CD14-positive monocyte (primary cell): ENCODE measurements at regions not wholly inside any gene's neighbourhood (a gene's known extent, or its start where the extent isn't known, plus 50 kb on each side); places are given as distances from the start of the nearest gene placed in this dataset.

Experiments
- DNase-seq, 3 donors: peaks; one replicate each; pipeline ENCODE4 v3.0.0-alpha.2; 2011 to 2022
- H2AFZ ChIP-seq: 2 replicates; pipeline ENCODE4 v1.6.0; 2012; ENCODE audit warnings: mild to moderate bottlenecking, low read depth, low read length, inconsistent platforms; ENCODE audit not compliant: insufficient read depth, poor library complexity, severe bottlenecking
- H3K27ac ChIP-seq, 2 donors: 1 replicate in 1 of 2; 2 replicates in 1 of 2; pipeline ENCODE4 v1.5.1; 2012 to 2013; ENCODE audit warnings: low read length in 2 of 2, control low read depth in 1 of 2, inconsistent platforms in 1 of 2, low read depth in 1 of 2, mild to moderate bottlenecking in 1 of 2
- H3K27me3 ChIP-seq, 2 donors: one replicate each; pipeline versions ENCODE4 v1.6.0 to v1.6.1; 2011 to 2013; ENCODE audit warnings: low read length in 2 of 2; ENCODE audit not compliant: control insufficient read depth in 2 of 2, insufficient read depth in 2 of 2
- H3K36me3 ChIP-seq, 2 donors: replicated peaks in 1 of 2; 1 replicate in 1 of 2; 2 replicates in 1 of 2; pipeline versions ENCODE4 v1.5.1 to v1.6.1; 2012 to 2013; ENCODE audit warnings: low read length in 2 of 2, control low read depth in 1 of 2, inconsistent platforms in 1 of 2, mild to moderate bottlenecking in 1 of 2; ENCODE audit not compliant: insufficient read depth in 2 of 2, control insufficient read depth in 1 of 2
- H3K4me1 ChIP-seq, 2 donors: 1 replicate in 1 of 2; 2 replicates in 1 of 2; pipeline versions ENCODE4 v1.5.1 to v1.6.1; 2012 to 2013; ENCODE audit warnings: low read length in 2 of 2, control low read depth in 1 of 2, inconsistent platforms in 1 of 2, mild to moderate bottlenecking in 1 of 2, moderate library complexity in 1 of 2; ENCODE audit not compliant: insufficient read depth in 2 of 2, control insufficient read depth in 1 of 2
- H3K4me2 ChIP-seq: replicated peaks from 2 replicates; pipeline ENCODE3; 2012; ENCODE audit warnings: low read length, moderate library complexity, mild to moderate bottlenecking; ENCODE audit not compliant: poor library complexity, severe bottlenecking; ENCODE audit errors: extremely low read depth
- H3K4me3 ChIP-seq, 3 experiments: fragments of 200-600 bp in 1 of 3; sonication (generic) in 1 of 3; replicated peaks in 1 of 3; 1 replicate in 2 of 3; 2 replicates in 1 of 3; pipeline ENCODE4 v1.5.1; 2011 to 2013; ENCODE audit warnings: low read length in 3 of 3, mild to moderate bottlenecking in 3 of 3, control low read depth in 2 of 3, low read depth in 2 of 3, inconsistent platforms in 1 of 3, moderate library complexity in 1 of 3
- H3K79me2 ChIP-seq: 2 replicates; pipeline ENCODE4 v1.6.0; 2012; ENCODE audit warnings: mild to moderate bottlenecking, control low read depth, inconsistent platforms, low read length, moderate library complexity; ENCODE audit not compliant: insufficient read depth
- H3K9ac ChIP-seq: 2 replicates; pipeline ENCODE4 v1.6.0; 2017; ENCODE audit warnings: low read length, mild to moderate bottlenecking; ENCODE audit not compliant: insufficient read depth, poor library complexity, severe bottlenecking
- H3K9me3 ChIP-seq, 2 donors: replicated peaks in 1 of 2; 1 replicate in 1 of 2; 2 replicates in 1 of 2; pipeline versions ENCODE4 v1.5.1 to v1.6.1; 2012 to 2013; ENCODE audit warnings: low read length in 2 of 2, control low read depth in 1 of 2; ENCODE audit not compliant: control insufficient read depth in 1 of 2, insufficient read depth in 1 of 2
- H4K20me1 ChIP-seq: 2 replicates; pipeline ENCODE4 v1.6.0; 2012; ENCODE audit warnings: mild to moderate bottlenecking, low read length, control low read depth, moderate library complexity; ENCODE audit not compliant: insufficient read depth
- H3K27ac Mint-ChIP-seq, 7 donors: one replicate each; pipeline ENCODE4 v1.8.0; 2020; ENCODE audit warnings: mild to moderate bottlenecking in 7 of 7, mixed read lengths in 7 of 7, moderate library complexity in 6 of 7, inconsistent platforms in 2 of 7
- H3K27me3 Mint-ChIP-seq, 3 donors: one replicate each; pipeline ENCODE4 v1.8.0; 2021 to 2022; ENCODE audit warnings: low read depth in 3 of 3, mild to moderate bottlenecking in 3 of 3, mixed read lengths in 3 of 3, moderate library complexity in 3 of 3, inconsistent platforms in 1 of 3
- H3K36me3 Mint-ChIP-seq, 2 donors: one replicate each; pipeline ENCODE4 v1.8.0; 2020; ENCODE audit warnings: mixed read lengths in 2 of 2, inconsistent platforms in 1 of 2, mild to moderate bottlenecking in 1 of 2
- H3K4me1 Mint-ChIP-seq: one replicate; pipeline ENCODE4 v1.8.0; 2020; ENCODE audit warnings: mild to moderate bottlenecking, mixed read lengths
- H3K4me3 Mint-ChIP-seq, 2 donors: one replicate each; pipeline ENCODE4 v1.8.0; 2020; ENCODE audit warnings: mild to moderate bottlenecking in 2 of 2, mixed read lengths in 2 of 2, moderate library complexity in 1 of 2
- H3K9me3 Mint-ChIP-seq, 7 donors: one replicate each; pipeline ENCODE4 v1.8.0; 2020 to 2022; ENCODE audit warnings: mixed read lengths in 7 of 7, mild to moderate bottlenecking in 6 of 7, moderate library complexity in 6 of 7, inconsistent platforms in 2 of 7
- WGBS: methylation state at CpG from one replicate; pipeline ENCODE4 v1.1.5; 2013; ENCODE audit warnings: missing lambda C conversion rate; ENCODE audit not compliant: insufficient coverage; 5-methylcytosine and 5-hydroxymethylcytosine counted together
- intact Hi-C, 2 donors: fragments of 100-400 bp; cut with micrococcal nuclease; formaldehyde crosslinking; loops; one replicate each; pipeline versions ENCODE4 v1.15.0 to v1.15.1; 2023
- TF ChIP-seq, protein P1 (sequence below): fragments of 200-600 bp; IDR thresholded peaks from one replicate; pipeline ENCODE4 v1.8.0; 2022; ENCODE audit warnings: antibody characterized with exemption, mild to moderate bottlenecking

DNA sequence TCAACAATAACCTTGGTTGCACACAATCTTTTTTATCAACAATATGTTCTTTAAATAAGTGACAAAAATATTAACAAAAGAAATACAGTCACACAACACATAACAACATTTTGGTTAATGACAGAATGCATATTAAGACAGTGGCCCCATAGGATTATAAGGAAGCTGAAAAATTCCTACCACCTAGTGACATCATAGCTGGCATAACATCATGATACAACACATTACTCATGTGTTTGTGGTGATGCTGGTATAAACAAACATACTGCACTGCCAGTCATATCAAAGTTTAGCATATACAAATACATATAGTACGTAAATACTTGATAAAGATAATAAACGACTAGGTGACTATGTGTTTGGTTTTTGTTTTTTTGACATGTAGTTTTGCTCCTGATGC, 344.8 kb upstream of the POU5F2 start:
- H3K4me3 Mint-ChIP-seq, result no peak overlapping the region

DNA sequence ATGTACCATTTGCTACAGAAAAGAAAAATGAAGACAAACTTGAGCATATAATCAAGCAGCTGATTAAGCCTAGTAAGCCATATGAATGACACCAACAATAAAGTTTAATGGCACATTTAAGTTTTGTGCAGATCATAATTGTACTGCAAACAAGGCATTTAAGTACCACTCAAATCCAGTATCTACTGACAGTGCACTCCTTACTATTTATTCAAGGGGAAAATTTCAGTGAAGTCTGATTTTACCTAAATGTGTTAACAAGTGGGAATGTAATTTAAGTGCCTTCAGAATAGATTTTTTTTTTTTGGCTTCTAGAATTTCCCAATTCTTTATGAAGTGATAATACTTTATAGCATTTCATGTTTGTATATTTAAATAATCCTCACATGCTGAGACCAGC, 341.0 kb upstream of the POU5F2 start:
- TF ChIP-seq, protein P1, sequence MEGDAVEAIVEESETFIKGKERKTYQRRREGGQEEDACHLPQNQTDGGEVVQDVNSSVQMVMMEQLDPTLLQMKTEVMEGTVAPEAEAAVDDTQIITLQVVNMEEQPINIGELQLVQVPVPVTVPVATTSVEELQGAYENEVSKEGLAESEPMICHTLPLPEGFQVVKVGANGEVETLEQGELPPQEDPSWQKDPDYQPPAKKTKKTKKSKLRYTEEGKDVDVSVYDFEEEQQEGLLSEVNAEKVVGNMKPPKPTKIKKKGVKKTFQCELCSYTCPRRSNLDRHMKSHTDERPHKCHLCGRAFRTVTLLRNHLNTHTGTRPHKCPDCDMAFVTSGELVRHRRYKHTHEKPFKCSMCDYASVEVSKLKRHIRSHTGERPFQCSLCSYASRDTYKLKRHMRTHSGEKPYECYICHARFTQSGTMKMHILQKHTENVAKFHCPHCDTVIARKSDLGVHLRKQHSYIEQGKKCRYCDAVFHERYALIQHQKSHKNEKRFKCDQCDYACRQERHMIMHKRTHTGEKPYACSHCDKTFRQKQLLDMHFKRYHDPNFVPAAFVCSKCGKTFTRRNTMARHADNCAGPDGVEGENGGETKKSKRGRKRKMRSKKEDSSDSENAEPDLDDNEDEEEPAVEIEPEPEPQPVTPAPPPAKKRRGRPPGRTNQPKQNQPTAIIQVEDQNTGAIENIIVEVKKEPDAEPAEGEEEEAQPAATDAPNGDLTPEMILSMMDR, result no peak
- no peaks in the 10 kb centered on the region for H3K4me1 ChIP-seq
- Mint-ChIP-seq H3K9me3 (peaks cover 0 to 6% (median 3%) of the 10 kb centered on the region in 7 donors), H3K27ac (no peak overlapping the region), H3K36me3 (peaks cover 5 to 10% of the 10 kb centered on the region in 2 donors), H3K4me1 (peaks cover 7% of the 10 kb centered on the region), H3K27me3 (no peaks in the 10 kb centered on the region), H3K4me3 (no peak overlapping the region)
- peaks cover 22% of the 10 kb centered on the region for H4K20me1 ChIP-seq
- DNase-seq, result no peak
- peaks cover 0 to 3% of the 10 kb centered on the region in 2 donors for H3K9me3 ChIP-seq
- no peak overlapping the region for H3K9ac ChIP-seq
- H3K79me2 ChIP-seq, result peaks cover 34% of the 10 kb centered on the region
- H3K4me2 ChIP-seq, result no peak overlapping the region
- intact Hi-C loops, result no loop called here
- H3K27me3 ChIP-seq, result no peaks in the 10 kb centered on the region
- no peaks in the 10 kb centered on the region for H3K36me3 ChIP-seq
- H3K27ac ChIP-seq, result no peak overlapping the region
- no peak overlapping the region for H2AFZ ChIP-seq
- no peak overlapping the region for H3K4me3 ChIP-seq

More for the DNA sequence above, 344.8 kb upstream of the POU5F2 start:
- Mint-ChIP-seq H3K36me3 (peaks cover 5 to 12% of the 10 kb centered on the region in 2 donors), H3K4me1 (peaks cover 5% of the 10 kb centered on the region), H3K9me3 (peaks cover 0 to 8% (median 4%) of the 10 kb centered on the region in 7 donors), H3K27ac (peak overlapping the region in 1 of 7 donors; percentile 15), H3K27me3 (no peaks in the 10 kb centered on the region)
- Histone ChIP-seq H4K20me1 (peaks cover 7% of the 10 kb centered on the region), H3K9me3 (peaks cover 0 to 6% of the 10 kb centered on the region in 2 donors), H3K4me2 (no peak overlapping the region), H3K27ac (no peak overlapping the region), H3K9ac (no peak overlapping the region), H2AFZ (no peak overlapping the region), H3K36me3 (no peaks in the 10 kb centered on the region), H3K4me3 (no peak overlapping the region), H3K79me2 (peaks cover 28% of the 10 kb centered on the region), H3K27me3 (no peaks in the 10 kb centered on the region), H3K4me1 (no peaks in the 10 kb centered on the region)
- peak in 1 of 3 donors; percentile 7 for DNase-seq
- intact Hi-C loops, result no loop called here
- no CpG with 5 or more reads among the region's 2 CpGs for WGBS
- TF ChIP-seq, protein P1, result no peak
